Effector CD8-positive, alpha-beta T cell (primary cell): ENCODE measurements at regions not wholly inside any gene's neighbourhood (a gene's known extent, or its start where the extent isn't known, plus 50 kb on each side); places are given as distances from the start of the nearest gene placed in this dataset.
A peak's percentile ranks its signal among the peaks of the same experiment; 100 is the strongest.
"Not testable (repeated sequence)": the region's sequence is repeated elsewhere in the genome, so short reads cannot be mapped to it uniquely, and the experiment has no call there.

Experiments
- DNase-seq: peaks from one replicate; lab custom pipeline; 2025; lab: John Stamatoyannopoulos, UW

DNA sequence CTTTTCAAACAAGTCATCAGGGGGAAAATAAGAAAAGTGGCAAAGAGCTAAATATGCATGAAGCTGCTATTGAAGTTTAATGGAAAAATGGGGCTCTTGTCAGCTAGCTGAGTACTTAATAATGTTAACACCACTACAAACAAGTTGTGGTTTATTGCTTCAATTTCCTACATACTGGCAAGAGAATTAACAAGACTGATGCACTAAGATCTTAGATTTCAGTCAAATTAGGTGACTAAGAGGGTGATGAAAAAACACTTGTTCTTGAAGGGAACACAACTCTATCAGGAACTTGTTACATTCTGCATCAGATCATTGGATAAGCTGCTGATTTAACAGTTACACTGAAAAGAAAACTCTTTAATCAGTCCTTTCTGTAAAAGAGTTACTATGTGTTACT lies 234.6 kb upstream of the AFF2 start:
- no peak for DNase-seq

GRCh38 chrX:148268673-148269072 lies 231.7 kb upstream of the AFF2 start:
- no peak for DNase-seq

GRCh38 chrX:148269513-148269912 lies 230.9 kb upstream of the AFF2 start:
- no peak for DNase-seq

DNA sequence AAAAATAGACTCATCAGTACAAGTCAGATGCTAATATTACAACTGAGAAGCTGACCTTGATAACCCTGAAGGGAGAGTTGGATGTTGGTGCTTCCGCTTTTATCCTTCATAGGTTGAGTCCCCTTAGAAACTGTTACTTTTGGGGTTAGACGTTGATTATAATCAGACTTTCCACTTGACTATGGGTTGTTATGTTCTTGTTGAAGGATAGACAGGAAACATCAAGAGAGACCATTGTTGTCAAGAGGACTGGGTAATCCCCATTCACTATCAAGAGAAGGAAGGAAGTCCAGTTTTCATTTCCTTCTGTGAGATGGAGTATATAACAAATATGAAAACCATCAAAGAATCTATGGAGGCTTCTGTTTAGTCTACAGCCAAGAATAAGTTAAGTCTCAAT lies 229.9 kb upstream of the AFF2 start:
- no peak for DNase-seq

- DNase-seq: no peak
These were observed 229.2 kb upstream of the AFF2 start for GRCh38 chrX:148271263-148271662.

DNA sequence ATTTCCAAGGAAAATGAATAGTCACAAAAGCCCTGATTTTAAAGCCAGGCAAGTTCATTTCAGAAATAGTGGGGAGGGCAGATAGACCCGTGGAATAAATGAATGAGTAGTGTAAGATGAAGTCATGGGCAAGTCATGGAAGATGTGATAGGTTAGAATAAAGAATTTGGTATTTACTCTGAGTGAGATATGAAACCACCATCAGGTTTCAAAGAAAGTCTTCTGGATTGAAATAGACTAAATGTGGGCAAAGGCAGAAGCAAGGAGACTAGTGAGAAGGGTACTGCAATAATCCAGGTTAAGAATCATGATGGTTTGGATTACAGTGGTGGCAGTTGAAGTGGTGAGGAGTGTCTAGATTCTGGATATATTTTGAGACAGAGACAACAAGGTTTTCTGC lies 218.5 kb upstream of the AFF2 start:
- no peak for DNase-seq

DNA sequence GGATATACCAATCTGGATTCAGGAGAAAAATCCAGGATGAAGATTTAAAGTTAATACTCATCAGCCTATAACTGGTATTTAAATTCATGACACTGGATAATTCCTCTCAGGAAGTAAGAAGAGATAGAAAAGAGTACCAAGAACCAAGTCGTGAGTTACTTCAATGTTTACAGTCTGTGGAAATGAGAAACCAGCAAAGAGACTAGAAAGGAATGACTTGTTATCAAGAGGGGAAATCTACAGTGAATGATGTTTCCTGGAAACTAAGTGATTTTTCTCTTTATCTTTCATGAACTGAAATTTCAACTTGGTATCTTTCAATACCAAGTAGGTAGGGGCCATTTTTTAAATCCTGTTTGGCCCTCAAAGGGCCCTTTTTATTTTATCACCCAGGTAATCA lies 217.9 kb upstream of the AFF2 start:
- no peak for DNase-seq

DNA sequence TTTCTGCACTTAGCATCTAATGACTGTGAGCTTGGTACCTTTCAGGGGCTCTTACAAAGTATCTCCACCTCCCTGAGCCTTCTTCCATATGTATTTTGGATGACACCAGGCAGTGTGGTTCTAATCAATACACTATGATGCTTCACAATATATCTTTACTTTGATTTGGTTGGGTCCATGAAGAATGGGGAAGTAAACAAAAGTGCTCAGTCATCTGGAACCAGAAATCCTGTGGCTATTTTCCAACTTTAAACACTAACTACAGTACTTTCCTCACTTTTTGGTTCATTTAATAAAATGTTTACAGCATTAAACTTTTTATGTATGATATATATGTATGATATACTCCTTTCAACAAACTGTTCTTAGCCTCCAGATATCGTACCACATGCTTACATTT lies 216.4 kb upstream of the AFF2 start:
- no peak for DNase-seq

GRCh38 chrX:148284821-148285220 lies 215.6 kb upstream of the AFF2 start:
- no peak for DNase-seq

DNA sequence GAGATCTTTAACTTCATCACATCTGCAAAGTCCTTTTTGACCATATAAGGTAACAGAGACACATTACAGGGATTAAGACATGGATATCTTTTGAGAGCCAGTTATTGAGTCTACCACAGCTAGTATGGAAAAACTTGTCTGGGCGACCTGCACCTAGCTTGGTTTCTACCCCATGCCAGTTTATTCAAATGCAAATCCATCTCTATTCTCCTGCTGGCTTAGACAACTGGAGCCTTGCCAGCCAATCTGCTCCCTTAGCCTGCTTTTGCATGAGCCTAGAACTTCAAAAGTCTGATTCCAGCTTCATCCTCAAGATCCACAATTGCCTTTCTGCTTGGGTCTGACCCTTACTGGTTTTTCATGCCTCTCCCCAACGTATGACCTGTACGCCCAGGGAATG lies 212.0 kb upstream of the AFF2 start:
- DNase-seq: no peak

GRCh38 chrX:148290041-148290440 lies 210.4 kb upstream of the AFF2 start:
- no peak for DNase-seq

GRCh38 chrX:148290931-148291330 lies 209.5 kb upstream of the AFF2 start:
- DNase-seq: no peak

- DNase-seq: no peak
These were observed 201.7 kb upstream of the AFF2 start for GRCh38 chrX:148298737-148299136.

- DNase-seq: not testable (repeated sequence)
These were observed 195.2 kb upstream of the AFF2 start for GRCh38 chrX:148305214-148305613.

DNA sequence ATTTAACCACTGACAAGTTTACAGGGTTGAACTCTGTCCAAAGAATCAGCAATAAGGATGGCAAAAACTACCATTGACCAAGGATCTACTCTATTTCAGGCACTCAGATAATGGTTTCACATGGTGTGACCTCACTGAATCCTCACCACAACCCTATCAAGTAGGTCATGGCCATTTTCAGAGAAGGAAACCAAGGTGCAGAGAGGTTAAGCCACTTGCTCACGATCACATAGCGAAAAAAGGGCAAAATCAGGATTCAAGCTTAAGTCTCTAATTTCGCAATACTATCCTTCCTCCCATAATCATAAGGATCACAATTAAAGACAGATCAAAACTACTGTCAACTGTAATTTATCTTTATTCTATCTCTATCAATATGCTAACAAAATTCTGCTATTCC lies 191.0 kb upstream of the AFF2 start:
- no peak for DNase-seq

- peak; percentile 0 for DNase-seq
These were observed 189.8 kb upstream of the AFF2 start for GRCh38 chrX:148310426-148311165.

GRCh38 chrX:148311544-148311943 lies 188.9 kb upstream of the AFF2 start:
- DNase-seq: no peak

GRCh38 chrX:148314876-148315275 lies 185.5 kb upstream of the AFF2 start:
- DNase-seq: no peak

- no peak for DNase-seq
These were observed 184.0 kb upstream of the AFF2 start for GRCh38 chrX:148316446-148316845.

GRCh38 chrX:148322906-148323305 lies 177.5 kb upstream of the AFF2 start:
- no peak for DNase-seq

- DNase-seq: no peak
These were observed 166.4 kb upstream of the AFF2 start for GRCh38 chrX:148333989-148334388.

DNA sequence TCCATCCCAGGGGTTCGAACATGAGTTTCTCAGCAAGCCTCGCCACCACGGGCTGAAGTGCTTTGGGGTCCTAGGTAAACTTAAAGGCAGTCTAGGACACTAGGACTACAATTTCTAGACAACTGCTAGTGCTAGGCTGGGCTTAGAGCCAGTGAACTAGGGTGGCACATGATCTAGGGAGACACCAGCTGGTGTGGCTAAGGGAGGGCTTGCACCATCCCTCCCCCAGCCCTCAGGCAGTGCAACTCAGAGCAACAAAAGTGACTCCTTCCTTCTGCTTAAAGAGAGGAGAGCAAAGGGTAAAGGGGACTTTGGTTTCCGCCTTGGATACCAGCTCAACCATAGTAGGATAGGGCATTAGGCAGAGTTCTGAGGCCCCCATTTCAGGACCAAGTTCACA lies 162.5 kb upstream of the AFF2 start:
- DNase-seq: no peak

DNA sequence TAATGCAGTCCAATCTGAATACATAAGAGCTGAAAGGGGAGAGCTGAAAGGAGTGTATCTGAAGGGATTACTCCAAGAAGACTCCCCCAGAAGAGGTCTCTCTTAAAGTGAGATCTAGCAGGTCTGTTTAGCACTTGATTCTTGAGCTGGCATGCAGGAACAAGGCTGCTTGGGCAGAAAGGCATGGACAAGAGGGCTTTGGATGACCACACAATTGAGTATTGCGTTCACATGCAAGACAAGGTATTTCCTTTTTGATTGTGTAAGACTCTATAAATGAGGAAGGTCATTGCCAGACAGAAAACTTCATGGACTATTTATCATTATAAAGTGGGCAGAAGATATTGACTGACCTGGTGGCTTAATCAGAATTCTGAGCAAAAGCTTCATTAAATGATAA lies 145.5 kb upstream of the AFF2 start:
- no peak for DNase-seq

DNA sequence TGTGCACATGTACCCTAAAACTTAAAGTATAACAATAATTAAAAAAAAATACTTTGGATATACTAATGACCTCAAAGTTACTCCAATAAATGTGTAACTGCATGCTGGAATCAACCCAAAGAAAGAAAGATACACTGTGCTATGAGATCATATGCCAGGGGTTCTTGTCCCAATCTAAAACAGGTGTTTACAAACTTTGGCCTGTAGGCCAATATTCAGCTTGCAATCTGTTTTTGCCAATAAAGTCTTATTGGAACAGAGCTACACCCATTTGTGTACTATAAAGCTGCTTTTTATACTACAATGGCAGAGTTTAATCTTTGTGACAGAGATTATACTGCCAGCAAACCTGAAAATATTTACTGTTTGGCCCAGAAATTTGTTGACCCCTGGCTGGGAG lies 138.8 kb upstream of the AFF2 start:
- DNase-seq: no peak
